Esophagus mucosa (tissue), 1 donor: ENCODE measurements at regions not wholly inside any gene's neighbourhood (a gene's known extent, or its start where the extent isn't known, plus 50 kb on each side); places are given as distances from the start of the nearest gene placed in this dataset.

Experiments
- ATAC-seq: fragments of 200-7000 bp; cut with Tn5 transposase; one replicate; pipeline ENCODE4 v1.9.1; 2020
- donor health status: DM: yes; HTN: yes; CAD: no.

GRCh38 chr16:6031567-6031966 is 934.0 kb upstream of the EEF2KMT start:
- ATAC-seq, result no peak

DNA sequence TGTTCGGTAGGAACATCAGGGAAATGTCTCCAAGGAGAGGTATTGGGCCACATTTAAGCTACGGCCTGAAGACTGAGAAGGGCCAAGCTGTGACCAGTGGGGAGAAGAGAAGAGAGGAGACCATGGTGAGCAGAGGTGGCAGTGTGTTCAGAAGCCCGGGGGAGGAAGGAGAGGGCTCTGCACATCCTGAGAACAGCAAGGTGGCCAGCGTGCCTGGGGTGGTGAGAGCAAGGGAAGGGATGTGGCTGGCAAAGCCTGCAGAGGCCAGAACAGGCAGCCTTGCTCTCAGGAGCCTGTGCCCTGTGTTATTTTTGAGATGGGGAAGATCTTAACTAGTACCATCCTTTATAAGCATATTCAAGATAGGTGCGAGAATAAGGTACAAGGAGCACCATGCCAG is 933.5 kb upstream of the EEF2KMT start:
- ATAC-seq, result no peak

- ATAC-seq, result no peak
Measured at GRCh38 chr16:6027733-6028132, 930.1 kb upstream of the EEF2KMT start.

DNA sequence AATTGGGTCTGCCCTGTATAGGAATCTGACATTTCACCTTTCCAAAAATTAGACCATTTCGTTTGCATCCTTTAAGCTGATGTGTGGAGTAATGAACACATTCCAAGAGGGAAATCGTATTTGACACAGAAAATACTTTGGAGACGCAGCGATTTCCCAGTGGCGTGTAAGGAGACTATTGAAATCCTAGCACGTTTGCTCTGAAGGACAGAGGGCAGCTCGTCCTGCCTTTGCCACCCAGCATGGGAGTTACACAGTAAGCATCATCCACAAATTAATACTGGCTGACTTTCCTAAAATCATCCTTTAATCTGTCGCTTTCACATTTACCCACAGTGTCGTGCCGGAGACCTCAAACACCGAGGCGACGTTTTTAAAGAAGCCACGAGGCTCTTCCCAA is 925.9 kb upstream of the EEF2KMT start:
- no peak for ATAC-seq

DNA sequence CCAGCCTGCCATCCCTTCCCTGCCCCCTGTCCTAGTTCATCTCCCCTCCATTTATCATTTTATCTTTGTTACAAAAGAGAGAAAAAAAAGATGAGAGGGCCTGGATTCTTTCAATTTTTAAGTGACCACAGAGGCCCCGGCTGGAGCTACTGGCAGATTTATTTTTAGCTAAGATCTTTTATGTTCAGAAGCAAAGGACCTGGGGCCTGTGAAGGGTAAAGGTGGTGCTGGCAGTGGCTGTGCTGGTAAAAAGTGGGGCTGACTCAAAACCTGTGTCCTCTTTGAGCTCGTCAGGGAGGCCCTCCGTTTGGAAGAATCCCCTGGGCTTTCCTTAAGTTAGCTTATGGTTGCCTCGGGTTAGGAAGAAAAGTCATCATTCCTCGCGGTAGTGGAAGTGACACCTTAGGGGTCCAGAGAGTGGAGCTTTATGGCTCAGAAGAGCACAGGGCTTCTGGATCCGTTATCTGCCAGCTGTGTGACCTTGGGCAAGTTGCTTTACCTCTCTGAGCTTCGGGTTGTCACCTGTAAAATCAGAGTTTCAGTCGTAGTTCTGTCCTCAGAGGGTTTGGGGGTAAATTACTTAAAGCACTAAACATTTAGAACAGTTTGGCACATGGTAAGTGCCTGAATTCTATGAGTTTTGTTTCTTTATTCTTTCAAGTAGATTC is 923.8 kb upstream of the EEF2KMT start:
- no peak for ATAC-seq

- no peak for ATAC-seq
Measured at GRCh38 chr16:6020162-6020985, 922.8 kb upstream of the EEF2KMT start.

- no peak for ATAC-seq
Measured at GRCh38 chr16:6019490-6019991, 921.9 kb upstream of the EEF2KMT start.

DNA sequence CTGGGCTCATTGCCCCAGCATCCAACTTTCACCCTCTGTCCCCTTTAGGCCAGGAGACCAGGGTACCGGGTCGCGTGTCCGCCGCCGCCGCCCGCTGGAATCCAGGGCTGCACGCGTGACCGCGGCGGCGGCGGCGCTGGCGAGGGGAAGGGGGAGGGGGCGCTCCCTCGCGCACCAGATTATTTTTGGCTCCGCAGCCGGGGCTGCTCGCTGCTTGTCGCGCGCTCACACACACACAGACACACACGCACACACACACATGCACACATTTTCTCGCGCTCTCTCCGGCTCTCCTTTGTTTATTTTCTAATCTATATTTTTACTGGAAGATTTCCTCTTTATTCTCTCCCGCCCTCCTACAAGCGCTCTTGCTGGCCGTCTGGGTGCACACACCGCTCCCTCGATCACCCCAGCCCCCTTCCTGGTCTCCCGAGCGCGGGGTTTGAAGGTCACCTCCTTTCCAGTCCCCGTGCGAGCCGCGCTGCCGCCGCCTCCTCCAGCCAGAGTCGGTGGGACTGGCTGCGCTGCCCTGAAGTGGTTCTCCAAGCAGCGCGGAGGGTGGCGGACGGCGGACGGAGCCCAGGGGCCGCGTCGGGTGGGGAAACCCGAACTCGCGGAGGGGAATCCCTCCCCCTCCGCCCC is 921.4 kb upstream of the EEF2KMT start:
- no peak for ATAC-seq

DNA sequence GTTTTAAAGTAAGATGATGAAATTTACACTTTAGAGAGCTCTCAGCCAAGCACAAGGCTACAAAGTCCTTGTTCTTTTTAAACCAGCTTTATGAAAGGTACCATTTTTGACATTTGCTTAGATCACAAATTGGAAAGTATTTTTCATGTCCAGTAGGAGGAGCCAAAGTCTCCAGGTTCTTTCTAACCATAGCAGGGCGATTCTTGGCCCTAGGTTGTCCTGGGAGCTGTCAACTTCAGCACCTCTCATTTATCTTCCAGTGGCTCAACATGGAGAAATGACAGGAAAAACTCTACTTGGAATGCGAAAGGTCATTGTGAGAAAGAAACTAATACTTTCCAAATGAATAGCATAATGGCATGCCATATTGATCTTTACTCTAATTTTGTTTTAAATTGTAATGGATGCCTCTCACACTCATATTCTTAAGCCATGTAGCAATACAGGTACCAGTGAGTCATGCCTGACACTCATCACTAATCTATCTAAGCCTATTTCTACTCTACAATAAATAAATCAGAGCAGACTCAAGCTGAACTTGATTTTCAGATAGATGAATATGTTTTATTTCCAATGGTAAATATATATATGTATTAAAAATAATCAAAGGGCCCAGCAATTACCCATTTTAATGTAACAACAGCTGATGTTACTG is 919.1 kb upstream of the EEF2KMT start:
- ATAC-seq, result peak; percentile 73

GRCh38 chr16:6012716-6013115 is 915.1 kb upstream of the EEF2KMT start:
- no peak for ATAC-seq

- ATAC-seq, result no peak
Measured at GRCh38 chr16:6009151-6009550, 911.6 kb upstream of the EEF2KMT start.

DNA sequence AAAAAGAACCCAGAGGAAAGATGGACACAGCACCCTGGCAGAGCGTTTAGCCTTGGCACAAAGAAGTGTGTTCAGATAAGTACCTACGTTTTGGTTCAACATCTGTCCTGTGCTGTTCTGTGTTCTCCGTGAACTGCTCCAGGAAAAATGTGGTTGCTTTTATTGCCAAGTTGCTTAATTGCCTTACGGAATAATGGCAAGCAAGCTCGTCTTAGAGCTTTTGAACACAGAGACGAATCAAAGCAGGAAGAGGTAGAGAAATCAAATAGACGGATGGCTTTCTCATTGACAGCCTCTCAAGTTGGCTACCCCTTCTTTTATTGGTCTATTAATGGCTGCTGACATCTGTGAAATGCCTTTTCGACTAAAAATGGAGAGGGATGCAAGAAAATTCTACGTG is 911.1 kb upstream of the EEF2KMT start:
- ATAC-seq, result no peak

DNA sequence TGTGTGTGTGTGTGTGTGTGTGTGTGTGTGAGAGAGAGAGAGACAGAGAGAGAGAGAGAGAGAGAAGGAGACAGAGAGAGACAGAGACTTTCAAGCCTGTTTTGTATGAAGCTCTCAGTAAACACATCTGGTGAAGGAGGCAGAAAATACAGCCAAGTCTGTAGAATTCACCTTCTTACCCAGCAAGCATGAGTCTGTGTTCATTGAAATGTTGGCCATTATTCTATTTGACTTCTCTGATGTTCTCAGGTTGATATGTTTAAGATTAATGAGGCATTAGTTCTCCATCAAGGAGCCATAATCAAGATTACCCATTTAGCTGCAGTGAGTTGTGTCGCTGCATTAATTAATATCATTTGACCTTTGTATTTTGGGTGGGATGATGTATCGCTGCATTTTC is 895.8 kb upstream of the EEF2KMT start:
- ATAC-seq, result no peak

DNA sequence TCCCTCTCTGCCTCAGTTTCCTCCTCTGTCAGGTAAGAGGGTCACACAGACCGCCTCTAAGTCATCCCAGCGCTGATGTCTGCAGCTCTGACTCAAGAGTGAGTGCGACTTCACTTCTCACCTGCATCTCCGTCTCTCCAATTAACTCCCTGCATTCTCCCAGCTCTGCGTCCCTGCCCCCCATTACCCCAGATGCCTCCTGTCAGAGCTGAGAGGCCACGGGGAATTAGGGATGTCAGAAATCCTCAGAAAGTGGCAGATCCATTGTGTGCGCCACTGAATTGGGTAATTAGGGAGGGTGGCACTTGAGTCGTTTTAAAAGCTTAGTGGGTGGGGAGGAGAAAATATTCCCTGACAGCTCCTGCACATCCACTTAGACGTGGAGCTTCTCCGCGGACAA is 885.4 kb upstream of the EEF2KMT start:
- ATAC-seq, result no peak

- ATAC-seq, result no peak
Measured at GRCh38 chr16:5979905-5980550, 882.4 kb upstream of the EEF2KMT start.

DNA sequence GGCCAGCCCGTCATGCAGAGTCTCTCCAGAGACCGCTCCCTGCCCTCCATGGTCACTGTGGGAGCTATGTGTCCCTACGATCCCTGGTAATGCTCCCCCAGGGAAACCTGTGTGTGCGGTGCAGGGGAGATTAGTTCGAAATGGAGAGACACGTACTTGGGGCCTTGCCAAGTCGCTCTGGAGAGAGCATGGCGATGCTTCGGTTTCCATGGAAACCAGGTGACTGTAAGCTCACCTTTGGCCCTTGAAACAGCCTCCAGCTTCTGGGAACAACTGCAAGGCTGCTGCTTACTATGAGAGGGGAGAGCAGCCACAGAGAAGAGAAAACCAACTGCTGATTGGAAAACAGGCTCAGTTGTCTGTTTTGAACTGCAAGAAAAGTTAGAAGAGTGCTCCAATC is 879.7 kb upstream of the EEF2KMT start:
- no peak for ATAC-seq

- no peak for ATAC-seq
Measured at GRCh38 chr16:5972747-5973146, 875.2 kb upstream of the EEF2KMT start.

GRCh38 chr16:5971924-5972323 is 874.3 kb upstream of the EEF2KMT start:
- no peak for ATAC-seq

GRCh38 chr16:5971106-5971505 is 873.5 kb upstream of the EEF2KMT start:
- ATAC-seq, result no peak

GRCh38 chr16:5966004-5966403 is 868.4 kb upstream of the EEF2KMT start:
- no peak for ATAC-seq

- ATAC-seq, result peak; percentile 81
Measured at GRCh38 chr16:5965321-5965720, 867.7 kb upstream of the EEF2KMT start.

- ATAC-seq, result no peak
Measured at GRCh38 chr16:5951486-5951885, 853.9 kb upstream of the EEF2KMT start.

GRCh38 chr16:5944971-5945370 is 847.4 kb upstream of the EEF2KMT start:
- ATAC-seq, result no peak
